Ovary (tissue), 7 donors: ENCODE measurements at regions not wholly inside any gene's neighbourhood (a gene's known extent, or its start where the extent isn't known, plus 50 kb on each side); places are given as distances from the start of the nearest gene placed in this dataset.

Source experiments
- DNase-seq, 5 donors: peaks; one replicate each; pipeline ENCODE4 v3.0.0-alpha.2; 2019 to 2020
- H3K27ac ChIP-seq, 2 donors: fragments of 200-600 bp; one replicate each; pipeline versions ENCODE4 v1.5.1 to v1.8.0; 2019 to 2022
- H3K27me3 ChIP-seq: fragments of 200-600 bp; one replicate; pipeline ENCODE4 v1.8.0; 2022
- H3K36me3 ChIP-seq: fragments of 200-600 bp; sonication (generic); one replicate; pipeline ENCODE4 v1.5.1; 2019
- H3K4me1 ChIP-seq: one replicate; pipeline ENCODE4 v1.8.1; 2013; ENCODE audit warnings: mild to moderate bottlenecking, moderate library complexity; ENCODE audit not compliant: insufficient read depth
- H3K4me3 ChIP-seq: fragments of 200-600 bp; sonication (generic); one replicate; pipeline ENCODE4 v1.5.1; 2017
- H3K9me3 ChIP-seq, 2 donors: fragments of 200-600 bp in 1 of 2; sonication (generic) in 1 of 2; one replicate each; pipeline versions ENCODE4 v1.5.1 to v1.8.1; 2013 to 2019; ENCODE audit warnings: mild to moderate bottlenecking in 1 of 2, moderate library complexity in 1 of 2
- EP300 ChIP-seq: sonication (generic); formaldehyde crosslinking; IDR thresholded peaks from one replicate; pipeline ENCODE4 v1.6.1; 2017; ENCODE audit warnings: antibody characterized with exemption
- POLR2A ChIP-seq: fragments of 450-650 bp; IDR thresholded peaks from one replicate; pipeline ENCODE4 v1.6.1; 2017; ENCODE audit warnings: antibody characterized with exemption, mild to moderate bottlenecking, moderate library complexity
- WGBS, 3 donors: extraction: QIAGEN DNeasy Blood & Tissue Kit in 1 of 3; methylation state at CpG; one replicate each; pipeline versions ENCODE4 v1.1.5 to v1.1.7; 2013 to 2017; 5-methylcytosine and 5-hydroxymethylcytosine counted together
- intact Hi-C, 4 donors: fragments of 100-400 bp; cut with DNase I; formaldehyde crosslinking; loops; one replicate each; pipeline versions ENCODE4 v1.11.0 to v1.15.1; 2022 to 2023
- TF ChIP-seq, protein P1 (sequence below), 3 donors: fragments of 450-650 bp in 2 of 3; fragments of 200-600 bp in 1 of 3; IDR thresholded peaks; one replicate each; pipeline versions ENCODE4 v1.5.1 to v1.8.0; 2016 to 2022; ENCODE audit warnings: antibody characterized with exemption in 3 of 3, mild to moderate bottlenecking in 1 of 3
- donor health status: DM: no; HTN: no; CAD: no; lungs with moderate emphysema.
- donor health status: DM: no; HTN: no; CAD: no.
- donor health status: Bipolar disorder and iron deficiency.
- donor health status: DM: no; HTN: no; CAD: no.
- donor health status: DM: yes; HTN: yes; CAD: no.

DNA sequence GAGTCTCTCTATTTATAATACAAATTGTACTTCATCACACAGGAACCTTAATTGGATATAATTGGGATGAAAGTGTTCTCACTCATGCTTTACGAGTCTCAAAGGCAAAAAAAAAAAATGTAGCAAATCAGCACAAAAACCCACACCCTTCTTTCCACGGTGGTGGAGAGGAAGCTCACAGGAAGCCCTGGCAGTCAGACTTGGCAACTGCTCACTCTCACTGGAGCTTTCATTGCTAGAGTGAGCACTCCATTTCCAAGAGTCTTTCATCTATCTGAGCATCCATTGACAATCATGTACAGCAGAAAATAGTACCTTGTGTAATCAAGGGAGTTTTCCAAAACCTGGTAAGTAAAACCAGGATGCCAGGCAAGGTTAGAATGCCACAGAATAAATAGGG lies 2159.4 kb upstream of the AGA start:
- H3K36me3 ChIP-seq, result no peaks in the 10 kb centered on the region
- no peaks in the 10 kb centered on the region for H3K4me1 ChIP-seq
- intact Hi-C loops, result no loop called here
- no peaks in the 10 kb centered on the region for H3K9me3 ChIP-seq
- H3K27ac ChIP-seq, result no peak overlapping the region
- no peak for DNase-seq
- no peak for TF ChIP-seq POLR2A
- TF ChIP-seq EP300, result no peak
- TF ChIP-seq, protein P1, sequence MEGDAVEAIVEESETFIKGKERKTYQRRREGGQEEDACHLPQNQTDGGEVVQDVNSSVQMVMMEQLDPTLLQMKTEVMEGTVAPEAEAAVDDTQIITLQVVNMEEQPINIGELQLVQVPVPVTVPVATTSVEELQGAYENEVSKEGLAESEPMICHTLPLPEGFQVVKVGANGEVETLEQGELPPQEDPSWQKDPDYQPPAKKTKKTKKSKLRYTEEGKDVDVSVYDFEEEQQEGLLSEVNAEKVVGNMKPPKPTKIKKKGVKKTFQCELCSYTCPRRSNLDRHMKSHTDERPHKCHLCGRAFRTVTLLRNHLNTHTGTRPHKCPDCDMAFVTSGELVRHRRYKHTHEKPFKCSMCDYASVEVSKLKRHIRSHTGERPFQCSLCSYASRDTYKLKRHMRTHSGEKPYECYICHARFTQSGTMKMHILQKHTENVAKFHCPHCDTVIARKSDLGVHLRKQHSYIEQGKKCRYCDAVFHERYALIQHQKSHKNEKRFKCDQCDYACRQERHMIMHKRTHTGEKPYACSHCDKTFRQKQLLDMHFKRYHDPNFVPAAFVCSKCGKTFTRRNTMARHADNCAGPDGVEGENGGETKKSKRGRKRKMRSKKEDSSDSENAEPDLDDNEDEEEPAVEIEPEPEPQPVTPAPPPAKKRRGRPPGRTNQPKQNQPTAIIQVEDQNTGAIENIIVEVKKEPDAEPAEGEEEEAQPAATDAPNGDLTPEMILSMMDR (IDR thresholded peaks at IDR 0.05), result no peak
- no peaks in the 10 kb centered on the region for H3K27me3 ChIP-seq
- no peak overlapping the region for H3K4me3 ChIP-seq
- WGBS, 3 donors, result 32 to 46% (median 38%) methylated on average over 2 of the region's 2 CpGs

DNA sequence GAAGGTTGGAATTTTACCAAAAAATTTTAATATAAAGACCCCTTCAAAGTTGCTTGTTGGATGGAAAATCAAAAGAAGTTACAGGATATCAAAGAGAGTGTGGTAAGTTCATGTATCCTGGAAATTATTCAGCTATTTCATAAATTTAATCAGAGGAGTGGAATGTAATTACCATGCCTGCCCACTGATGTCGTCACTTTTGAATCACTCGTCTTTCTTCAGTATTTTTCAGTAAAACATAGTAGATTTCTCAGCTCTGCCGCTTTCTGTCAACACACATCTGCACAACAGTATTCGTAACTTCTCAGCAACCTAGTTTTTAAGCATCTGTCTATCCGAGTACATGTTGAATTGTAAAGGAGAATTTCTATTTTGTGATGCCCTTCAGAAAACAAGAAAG lies 2163.0 kb upstream of the AGA start:
- TF ChIP-seq, protein P1 (IDR thresholded peaks at IDR 0.05), result no peak
- TF ChIP-seq EP300 (no peak), POLR2A (no peak)
- 59 to 79% (median 68%) methylated on average over 5 of the region's 5 CpGs for WGBS, 3 donors
- H3K27ac ChIP-seq, result no peak overlapping the region
- intact Hi-C loops, result no loop called here
- no peak overlapping the region for H3K4me3 ChIP-seq
- no peaks in the 10 kb centered on the region for H3K27me3 ChIP-seq
- no peaks in the 10 kb centered on the region for H3K9me3 ChIP-seq
- H3K4me1 ChIP-seq, result no peaks in the 10 kb centered on the region
- DNase-seq, result no peak
- no peaks in the 10 kb centered on the region for H3K36me3 ChIP-seq

DNA sequence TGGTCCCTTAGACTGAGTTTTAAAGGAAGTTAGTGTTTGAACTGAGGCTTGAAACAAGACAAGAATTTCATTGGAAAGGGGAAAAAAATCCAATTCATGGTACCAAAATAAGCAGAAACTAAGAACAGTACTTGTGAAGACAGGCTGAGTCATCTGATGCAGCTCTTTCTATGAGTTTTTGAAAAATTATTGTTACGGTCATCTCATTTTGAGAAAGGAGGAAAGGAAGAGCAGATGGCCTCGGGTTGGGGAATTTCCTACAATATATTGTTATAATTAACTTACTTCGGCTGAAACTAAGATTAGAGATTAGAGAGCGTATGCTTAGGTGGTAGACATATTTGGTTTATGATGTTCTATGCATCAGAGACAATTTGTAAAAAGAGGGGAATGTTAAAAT lies 2164.8 kb upstream of the AGA start:
- DNase-seq, result no peak
- intact Hi-C loops, result no loop called here
- no peak overlapping the region for H3K27ac ChIP-seq

DNA sequence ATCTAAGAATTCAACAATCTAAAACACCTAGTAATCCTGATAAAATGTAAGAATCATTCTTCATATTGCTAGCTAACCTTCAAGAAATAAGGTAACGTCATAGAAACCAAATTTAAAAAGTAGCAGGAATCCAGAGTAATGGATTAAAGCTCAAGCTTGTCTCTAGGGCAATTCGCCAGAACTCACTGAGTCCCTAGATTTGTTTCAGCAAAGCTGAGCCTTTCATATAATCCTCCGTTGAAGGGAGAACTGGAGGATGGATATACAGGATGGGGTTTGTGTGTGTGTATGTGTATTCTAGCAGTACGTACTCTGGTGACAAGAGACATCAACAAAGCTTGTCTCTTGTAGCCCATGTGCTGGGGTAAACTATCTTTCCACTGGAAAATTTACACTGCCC lies 2173.5 kb upstream of the AGA start:
- TF ChIP-seq POLR2A (no peak), EP300 (no peak)
- TF ChIP-seq, protein P1 (IDR thresholded peaks at IDR 0.05), result no peak
- Histone ChIP-seq H3K36me3 (no peaks in the 10 kb centered on the region), H3K9me3 (no peaks in the 10 kb centered on the region), H3K4me3 (no peak overlapping the region), H3K4me1 (no peaks in the 10 kb centered on the region), H3K27me3 (no peaks in the 10 kb centered on the region), H3K27ac (no peak overlapping the region)
- WGBS, 3 donors, result 42 to 53% (median 47%) methylated on average over 4 of the region's 4 CpGs
- intact Hi-C loops, result no loop called here
- DNase-seq, result no peak

More for the DNA sequence above, 2164.8 kb upstream of the AGA start:
- no peaks in the 10 kb centered on the region for H3K27me3 ChIP-seq
- no peaks in the 10 kb centered on the region for H3K9me3 ChIP-seq
- no peak overlapping the region for H3K4me3 ChIP-seq
- no peaks in the 10 kb centered on the region for H3K36me3 ChIP-seq
- H3K4me1 ChIP-seq, result no peaks in the 10 kb centered on the region
- TF ChIP-seq, protein P1 (IDR thresholded peaks at IDR 0.05), result no peak
- TF ChIP-seq POLR2A, result no peak
- no peak for TF ChIP-seq EP300
- 59 to 76% (median 60%) methylated on average over 4 of the region's 4 CpGs for WGBS, 3 donors

DNA sequence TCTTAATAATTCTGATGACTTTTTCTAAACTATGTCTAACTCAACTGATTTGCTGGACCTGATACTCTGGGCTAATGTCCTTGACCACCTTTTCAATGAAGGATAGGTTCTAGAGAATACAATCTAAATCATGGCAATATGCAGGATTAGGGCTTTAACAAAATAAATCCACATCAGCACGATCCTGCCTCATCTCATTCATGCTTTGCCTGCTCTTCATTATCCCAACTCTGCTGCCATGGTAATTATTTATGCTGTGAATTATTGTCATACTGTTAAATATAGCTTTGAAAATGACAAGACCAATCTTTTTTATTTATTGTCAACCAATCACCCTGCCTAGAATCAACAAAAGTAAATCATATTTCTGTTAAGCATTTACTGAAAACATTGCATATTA lies 2176.7 kb upstream of the AGA start:
- no peaks in the 10 kb centered on the region for H3K36me3 ChIP-seq
- TF ChIP-seq, protein P1 (IDR thresholded peaks at IDR 0.05), result no peak
- no peak for TF ChIP-seq POLR2A
- DNase-seq, result no peak
- H3K4me3 ChIP-seq, result no peak overlapping the region
- no peak overlapping the region for H3K27ac ChIP-seq
- intact Hi-C loops, result no loop called here
- 15 to 38% (median 20%) methylated on average over 1 of the region's 1 CpG for WGBS, 3 donors
- H3K27me3 ChIP-seq, result no peaks in the 10 kb centered on the region
- H3K4me1 ChIP-seq, result no peaks in the 10 kb centered on the region
- no peaks in the 10 kb centered on the region for H3K9me3 ChIP-seq
